Left hindlimb (tissue), 1 donor: ENCODE measurements at regions not wholly inside any gene's neighbourhood (a gene's known extent, or its start where the extent isn't known, plus 50 kb on each side); places are given as distances from the start of the nearest gene placed in this dataset.

Source experiments
- DNase-seq: peaks from one replicate; pipeline ENCODE4 v3.0.0-alpha.2; 2018

DNA sequence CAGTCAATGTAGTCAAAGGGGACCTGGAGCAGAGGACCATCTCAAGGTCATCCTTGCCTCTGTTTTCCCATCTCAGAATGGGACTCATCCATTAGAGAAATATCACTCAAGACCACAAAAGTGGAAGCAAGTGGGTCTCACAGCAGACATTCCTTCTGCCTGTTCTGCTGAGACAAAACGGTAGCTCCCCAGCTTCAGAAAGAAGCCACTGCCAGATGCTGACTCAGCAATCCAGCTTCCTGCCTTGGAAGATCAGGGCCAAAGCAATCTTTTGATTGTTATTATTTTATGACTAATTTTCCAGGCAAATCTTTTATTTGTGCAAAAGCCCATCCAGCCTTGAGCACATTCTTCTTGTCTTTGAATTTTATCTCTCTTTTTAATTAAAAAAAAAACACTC lies 86.8 kb downstream of the CCT6B start:
- no peak for DNase-seq

DNA sequence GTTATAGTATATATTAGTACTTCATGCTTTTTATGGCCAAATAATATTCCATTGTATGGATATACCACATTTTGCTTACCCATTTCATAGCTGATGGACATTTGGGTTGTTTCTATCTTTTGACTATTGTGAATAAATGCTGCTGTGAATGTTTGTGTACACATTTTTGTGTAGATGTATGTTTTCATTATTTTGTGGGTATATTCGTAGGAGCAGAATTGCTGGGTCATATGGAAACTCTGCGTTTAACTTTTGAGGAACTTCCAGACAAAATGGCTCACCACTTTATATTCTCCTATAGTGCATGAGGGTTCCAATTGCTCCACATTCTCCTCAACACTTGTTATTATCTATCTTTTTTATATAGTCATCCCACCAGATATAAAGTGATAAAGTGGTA lies 88.6 kb downstream of the CCT6B start:
- DNase-seq = no peak

DNA sequence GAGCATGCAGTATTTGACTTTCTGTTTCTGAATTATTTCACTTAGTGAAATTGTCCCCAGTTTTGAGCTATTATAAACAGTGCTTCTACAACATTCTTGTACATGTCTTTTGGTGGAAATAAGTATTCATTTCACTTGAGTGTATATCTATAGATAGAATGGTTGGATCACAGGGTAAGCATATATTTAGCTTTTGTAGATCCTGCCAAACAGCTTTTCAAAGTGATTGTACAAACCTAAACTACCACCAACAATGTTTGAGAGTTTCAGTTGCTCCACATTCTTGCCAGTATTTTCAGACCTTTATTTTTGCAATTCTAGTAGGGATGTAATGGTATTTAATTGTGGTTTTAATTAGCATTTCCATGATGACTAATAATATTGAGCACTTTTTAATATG lies 91.6 kb downstream of the CCT6B start:
- DNase-seq = no peak

GRCh38 chr17:34865716-34866115 lies 95.5 kb downstream of the CCT6B start:
- DNase-seq = no peak

GRCh38 chr17:34862384-34862783 lies 98.9 kb downstream of the CCT6B start:
- no peak for DNase-seq

DNA sequence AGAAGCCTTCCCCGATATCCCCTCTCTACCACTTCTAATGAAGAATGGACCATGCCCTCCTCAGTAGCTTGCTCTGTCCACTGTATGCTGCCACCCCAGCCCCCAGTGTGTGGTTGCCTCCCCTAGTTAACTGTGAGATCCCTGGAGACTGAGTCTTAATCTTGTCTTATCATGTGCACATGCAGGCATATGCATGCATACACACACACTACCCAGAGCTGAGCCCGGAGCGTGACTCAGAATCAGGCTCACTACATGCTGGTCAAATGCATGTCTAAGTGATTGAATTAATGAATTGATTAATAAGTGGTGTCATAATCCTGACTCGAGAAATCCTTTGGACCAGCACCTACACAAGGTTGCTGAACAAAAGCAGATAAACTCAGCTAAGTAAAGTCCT lies 99.4 kb downstream of the CCT6B start:
- DNase-seq = no peak

DNA sequence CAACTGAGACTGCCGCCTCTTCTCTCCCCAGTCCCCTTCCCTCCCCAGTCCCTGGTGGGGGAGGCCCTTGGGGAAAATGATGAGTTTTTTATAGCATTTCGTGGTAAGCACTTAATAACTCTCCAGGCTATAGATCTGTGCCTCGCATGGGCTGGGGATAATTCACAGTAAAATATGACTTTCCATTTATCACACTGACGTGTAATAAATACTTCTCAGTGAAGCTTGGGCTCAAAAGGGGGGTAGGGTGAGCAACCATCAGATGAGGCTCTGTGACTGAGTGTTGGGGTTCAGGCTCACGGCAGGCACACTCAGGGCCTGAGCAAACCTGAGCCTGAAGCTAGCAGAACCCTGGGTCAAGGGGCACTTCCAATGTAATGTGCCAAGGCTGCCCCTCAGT lies 101.6 kb downstream of the CCT6B start:
- DNase-seq = no peak

DNA sequence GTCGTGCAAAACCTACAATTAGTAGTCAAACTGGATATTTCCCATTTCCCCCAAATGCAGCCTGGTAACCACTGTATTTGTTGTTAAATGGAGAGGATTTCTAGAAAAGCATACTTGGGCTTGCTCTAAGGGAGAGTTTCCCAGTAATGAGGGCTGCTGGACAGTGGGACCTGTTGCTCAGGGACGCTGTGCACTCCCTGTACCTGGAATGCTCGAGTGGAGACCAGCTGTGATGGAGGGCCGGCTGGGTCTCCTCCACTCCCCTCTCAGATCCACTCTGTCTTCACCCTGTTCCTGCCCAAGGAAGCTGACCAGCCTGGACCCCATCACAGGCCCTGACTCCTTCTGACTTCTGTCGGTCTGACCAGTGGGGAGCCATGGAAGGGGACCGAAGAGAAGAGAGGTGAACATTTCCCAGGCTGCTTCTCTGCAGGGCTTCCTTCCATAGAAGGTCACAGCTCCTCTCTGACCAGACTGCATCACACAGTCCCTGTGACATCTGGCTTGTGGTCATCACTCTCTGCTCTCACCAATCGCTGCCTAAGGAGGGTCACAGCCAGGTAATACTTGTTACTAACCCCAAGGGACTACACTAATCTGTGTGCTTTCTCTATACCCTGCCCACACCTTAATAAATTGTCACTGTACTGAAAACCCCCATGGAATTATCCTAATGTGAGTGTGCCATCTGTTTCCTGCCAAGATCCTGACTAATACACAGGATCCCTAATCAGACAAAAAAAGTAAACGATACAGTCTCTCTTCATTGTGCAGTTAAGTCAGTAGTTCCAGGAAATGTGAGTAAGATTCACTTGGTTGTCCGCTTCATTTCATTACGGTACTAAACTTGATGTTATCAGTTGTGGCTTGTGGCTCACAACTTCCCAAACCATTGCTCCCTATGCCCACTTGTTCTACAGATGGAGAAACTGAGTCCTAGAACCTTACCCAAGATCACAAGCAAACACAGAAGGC lies 102.4 kb downstream of the CCT6B start:
- DNase-seq = no peak

- DNase-seq = no peak
These were observed 107.3 kb downstream of the CCT6B start for GRCh38 chr17:34853924-34854323.

DNA sequence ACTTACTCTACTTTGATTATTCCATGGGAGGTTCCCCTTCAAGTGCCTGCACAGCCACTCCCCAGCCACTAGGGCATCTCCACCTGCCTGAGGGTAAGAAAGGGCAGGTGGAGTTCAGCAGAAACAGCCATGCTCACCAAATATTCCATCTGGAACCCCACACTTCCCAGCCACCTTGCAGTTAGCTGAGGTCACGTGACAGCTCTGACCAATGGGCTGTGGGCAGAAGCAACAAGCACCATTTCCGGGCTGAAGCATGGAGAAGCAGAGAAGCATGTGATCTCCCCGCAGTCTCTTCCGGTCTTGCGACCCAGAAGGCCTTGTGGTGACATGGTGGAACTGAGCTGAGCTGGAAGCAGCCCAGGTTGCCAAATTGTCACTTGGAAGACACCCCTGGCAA lies 108.6 kb downstream of the CCT6B start:
- DNase-seq = no peak

GRCh38 chr17:34851961-34852540 lies 109.2 kb downstream of the CCT6B start:
- no peak for DNase-seq

DNA sequence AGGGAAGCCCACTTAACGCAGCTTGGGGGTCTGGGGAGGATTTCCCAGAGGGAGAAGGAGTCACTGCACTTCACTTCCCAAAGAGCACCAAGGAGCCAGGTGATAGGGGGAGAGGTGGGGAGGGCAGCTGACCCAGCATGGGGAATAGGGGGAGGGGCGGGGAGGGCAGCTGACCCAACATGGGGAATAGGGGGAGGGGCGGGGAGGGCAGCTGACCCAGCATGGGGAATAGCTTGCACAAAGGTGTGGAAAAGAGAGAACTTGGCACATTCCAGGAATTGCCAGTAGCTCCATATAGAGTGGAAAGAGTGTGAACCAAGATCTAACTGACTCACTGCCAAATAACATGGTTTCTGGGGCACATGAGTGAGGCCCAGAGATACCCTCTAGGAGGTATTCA lies 110.3 kb downstream of the CCT6B start:
- no peak for DNase-seq

- no peak for DNase-seq
These were observed 111.2 kb downstream of the CCT6B start for GRCh38 chr17:34850023-34850422.

- DNase-seq = no peak
These were observed 113.3 kb downstream of the CCT6B start for GRCh38 chr17:34847938-34848337.

GRCh38 chr17:34845296-34845695 lies 116.0 kb downstream of the CCT6B start:
- DNase-seq = no peak

GRCh38 chr17:34843682-34844081 lies 117.6 kb downstream of the CCT6B start:
- DNase-seq = no peak

DNA sequence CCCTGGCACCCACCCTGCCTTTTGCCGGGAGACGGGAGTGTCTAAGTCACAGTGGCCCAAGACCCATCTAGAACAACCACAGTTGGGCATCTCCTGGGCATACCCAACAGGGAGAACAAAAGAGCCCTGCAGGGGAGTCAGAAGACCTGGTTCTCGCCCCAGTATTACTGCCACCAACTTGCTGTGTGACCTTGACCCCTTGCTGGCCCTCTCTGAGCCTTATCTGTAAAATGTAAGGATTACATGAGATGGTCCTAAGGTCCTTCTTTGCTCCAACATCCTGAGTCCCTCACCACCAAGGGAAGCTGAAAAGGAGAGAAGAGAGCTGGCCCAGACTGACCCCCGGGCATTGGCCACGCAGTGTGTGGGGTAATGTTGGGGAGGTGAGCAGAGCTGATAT lies 119.0 kb downstream of the CCT6B start:
- DNase-seq = no peak

DNA sequence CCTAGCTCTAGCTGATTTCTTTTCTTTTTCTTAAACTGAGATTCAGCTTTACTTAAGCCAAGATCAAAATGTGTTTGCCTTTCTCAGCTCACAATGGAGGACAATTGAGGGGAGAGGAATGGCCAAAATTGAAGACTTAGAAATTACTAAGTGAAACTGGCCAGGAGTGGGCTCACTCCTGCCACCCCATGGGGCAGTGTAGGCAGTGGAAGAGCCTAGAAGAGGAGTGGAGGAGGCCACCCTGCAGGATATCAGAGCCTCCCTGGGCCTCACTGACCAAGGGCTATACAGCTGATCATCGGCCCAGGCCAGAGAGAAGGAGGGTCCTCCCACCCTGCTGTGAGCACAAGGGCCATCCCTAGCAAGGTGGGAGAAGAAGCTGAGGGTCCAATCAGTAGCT lies 119.8 kb downstream of the CCT6B start:
- DNase-seq = no peak

- no peak for DNase-seq
These were observed 120.5 kb downstream of the CCT6B start for GRCh38 chr17:34840750-34841149.

DNA sequence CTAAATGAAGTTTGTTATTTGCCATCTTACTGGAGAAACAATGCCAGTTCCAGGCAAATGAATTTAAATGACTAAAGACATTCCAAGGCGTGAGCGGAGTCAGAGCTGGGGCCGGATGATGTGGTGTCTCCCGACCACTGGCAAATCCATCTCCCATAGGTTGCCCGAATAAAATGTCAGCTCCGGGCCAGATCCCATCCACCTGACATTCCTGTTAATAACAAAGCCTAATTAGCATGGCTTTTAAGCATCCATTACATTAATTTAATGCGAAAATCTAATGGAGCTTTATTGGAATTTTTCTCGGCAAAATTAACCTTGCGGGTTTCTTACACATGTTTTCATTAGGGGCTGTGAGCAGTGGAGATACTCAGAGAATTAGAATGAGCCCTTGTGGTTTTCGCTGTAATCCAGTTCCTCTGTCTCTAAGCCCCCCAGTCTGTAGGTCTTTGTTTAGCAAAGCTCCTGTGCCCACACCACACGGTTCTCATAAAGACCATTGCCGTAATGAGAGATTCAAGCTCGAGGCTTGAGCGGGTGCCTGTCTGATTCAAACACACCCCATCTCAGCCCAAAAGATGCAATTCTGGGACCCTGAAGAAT lies 123.3 kb downstream of the CCT6B start:
- DNase-seq = no peak

GRCh38 chr17:34832376-34832775 lies 128.9 kb downstream of the CCT6B start:
- no peak for DNase-seq

- no peak for DNase-seq
These were observed 134.3 kb downstream of the CCT6B start for GRCh38 chr17:34827008-34827407.

- no peak for DNase-seq
These were observed 134.9 kb downstream of the CCT6B start for GRCh38 chr17:34826332-34826731.

GRCh38 chr17:34825884-34826283 lies 135.4 kb downstream of the CCT6B start:
- DNase-seq = no peak
